ENCODE measurements at regions not wholly inside any gene's neighbourhood (a gene's known extent, or its start where the extent isn't known, plus 50 kb on each side); places are given as distances from the start of the nearest gene placed in this dataset.

- Histone ChIP-seq H3K27me3 (no peaks in the 10 kb centered on the region), H3K4me1 (peaks cover 0 to 6% (median 0%) of the 10 kb centered on the region in 4 donors), H3K4me3 (no peak overlapping the region), H3K9me3 (no peaks in the 10 kb centered on the region), H3K36me3 (no peaks in the 10 kb centered on the region), H3K27ac (peak overlapping the region in 2 of 4 donors; percentile 22 to 63)
- WGBS, 2 donors, result 50 to 67% methylated on average over 1 of the region's 1 CpG
- ATAC-seq (ENCODE audit: low FRiP score in 2 of 2) (peak in 1 of 2 donors; percentile 69), DNase-seq (no peak)
- TF ChIP-seq POLR2A (IDR thresholded peaks at IDR 0.05), result no peak
- no peak for TF ChIP-seq POLR2AphosphoS5 (IDR thresholded peaks at IDR 0.05)
- TF ChIP-seq CTCF (IDR thresholded peaks at IDR 0.05), result no peak
- no peak for TF ChIP-seq EP300 (IDR thresholded peaks at IDR 0.05)
These were observed 380.8 kb downstream of the SPRY1 start for GRCh38 chr4:123777373-123777772.

- Histone ChIP-seq H3K4me3 (no peak overlapping the region), H3K27me3 (no peaks in the 10 kb centered on the region), H3K4me1 (peaks cover 0 to 5% (median 0%) of the 10 kb centered on the region in 4 donors), H3K36me3 (no peaks in the 10 kb centered on the region), H3K9me3 (no peaks in the 10 kb centered on the region), H3K27ac (peak overlapping the region in 2 of 4 donors; percentile 5 to 29)
- 79 to 83% methylated on average over 3 of the region's 3 CpGs for WGBS, 2 donors
- ATAC-seq (ENCODE audit: low FRiP score in 2 of 2) (peak in 1 of 2 donors; percentile 43), DNase-seq (no peak)
- TF ChIP-seq POLR2AphosphoS5 (IDR thresholded peaks at IDR 0.05) (no peak), EP300 (IDR thresholded peaks at IDR 0.05) (no peak), POLR2A (IDR thresholded peaks at IDR 0.05) (no peak), CTCF (IDR thresholded peaks at IDR 0.05) (no peak)
These were observed 386.7 kb downstream of the SPRY1 start for GRCh38 chr4:123783151-123783790.

- H3K4me1 ChIP-seq, result peaks cover 0 to 5% (median 0%) of the 10 kb centered on the region in 4 donors
- DNase-seq (no peak), ATAC-seq (ENCODE audit: low FRiP score in 2 of 2) (no peak)
- no peaks in the 10 kb centered on the region for H3K36me3 ChIP-seq
- TF ChIP-seq CTCF (IDR thresholded peaks at IDR 0.05) (no peak), EP300 (IDR thresholded peaks at IDR 0.05) (no peak), POLR2A (IDR thresholded peaks at IDR 0.05) (no peak)
- peak overlapping the region in 2 of 4 donors; percentile 5 to 66 for H3K27ac ChIP-seq
- no peaks in the 10 kb centered on the region for H3K27me3 ChIP-seq
- no peaks in the 10 kb centered on the region for H3K9me3 ChIP-seq
- H3K4me3 ChIP-seq, result no peak overlapping the region
These were observed 387.3 kb downstream of the SPRY1 start for GRCh38 chr4:123783921-123784320.

GRCh38 chr4:123784626-123785025 is 388.0 kb downstream of the SPRY1 start:
- peak overlapping the region in 2 of 4 donors; percentile 26 to 66 for H3K27ac ChIP-seq
- peaks cover 0 to 5% (median 0%) of the 10 kb centered on the region in 4 donors for H3K4me1 ChIP-seq
- H3K27me3 ChIP-seq, result no peaks in the 10 kb centered on the region
- DNase-seq (no peak), ATAC-seq (ENCODE audit: low FRiP score in 2 of 2) (no peak)
- no peaks in the 10 kb centered on the region for H3K9me3 ChIP-seq
- TF ChIP-seq POLR2A (IDR thresholded peaks at IDR 0.05) (no peak), CTCF (IDR thresholded peaks at IDR 0.05) (no peak), EP300 (IDR thresholded peaks at IDR 0.05) (no peak), POLR2AphosphoS5 (IDR thresholded peaks at IDR 0.05) (no peak)
- H3K4me3 ChIP-seq, result no peak overlapping the region
- H3K36me3 ChIP-seq, result no peaks in the 10 kb centered on the region

GRCh38 chr4:123785538-123785937 is 388.9 kb downstream of the SPRY1 start:
- DNase-seq (peak in 1 of 2 donors; percentile 21), ATAC-seq (ENCODE audit: low FRiP score in 2 of 2) (peak in 1 of 2 donors; percentile 88)
- H3K4me3 ChIP-seq, result no peak overlapping the region
- WGBS, 2 donors, result 69 to 73% methylated on average over 3 of the region's 3 CpGs
- H3K27me3 ChIP-seq, result no peaks in the 10 kb centered on the region
- no peaks in the 10 kb centered on the region for H3K36me3 ChIP-seq
- no peaks in the 10 kb centered on the region for H3K9me3 ChIP-seq
- TF ChIP-seq POLR2AphosphoS5 (IDR thresholded peaks at IDR 0.05) (peak; percentile 64 to 68), POLR2A (IDR thresholded peaks at IDR 0.05) (no peak), EP300 (IDR thresholded peaks at IDR 0.05) (peak in 1 of 4 donors; percentile 34)
- H3K27ac ChIP-seq, result peak overlapping the region in 2 of 4 donors; percentile 16 to 75
- peaks cover 0 to 5% (median 0%) of the 10 kb centered on the region in 4 donors for H3K4me1 ChIP-seq

All from upper lobe of left lung (tissue), 6 donors.